HFFc6 (cell line): ENCODE measurements at regions not wholly inside any gene's neighbourhood (a gene's known extent, or its start where the extent isn't known, plus 50 kb on each side); places are given as distances from the start of the nearest gene placed in this dataset.

Experiments used
- DNase-seq: peaks from one replicate; pipeline ENCODE4 v3.0.0-alpha.2; 2018
- H3K27ac Mint-ChIP-seq: 2 replicates; pipeline ENCODE4 v1.8.0; 2020; ENCODE audit warnings: mild to moderate bottlenecking, mixed read lengths
- H3K27me3 Mint-ChIP-seq: 2 replicates; pipeline ENCODE4 v1.8.0; 2021; ENCODE audit warnings: mild to moderate bottlenecking, moderate library complexity, mixed read lengths; ENCODE audit not compliant: insufficient read depth
- H3K36me3 Mint-ChIP-seq: 2 replicates; pipeline ENCODE4 v1.8.0; 2021; ENCODE audit warnings: low read depth, mixed read lengths
- H3K4me1 Mint-ChIP-seq: 2 replicates; pipeline ENCODE4 v1.8.0; 2020; ENCODE audit warnings: low read depth, mixed read lengths
- H3K4me3 Mint-ChIP-seq: 2 replicates; pipeline ENCODE4 v1.8.0; 2020; ENCODE audit warnings: mild to moderate bottlenecking, moderate library complexity, mixed read lengths
- H3K9me3 Mint-ChIP-seq: 2 replicates; pipeline ENCODE4 v1.8.0; 2020; ENCODE audit warnings: mild to moderate bottlenecking, mixed read lengths
- CTCF ChIP-seq: fragments of 200-600 bp; sonication (generic); IDR thresholded peaks from 2 replicates; pipeline ENCODE4 v1.5.0; 2021; ENCODE audit warnings: antibody characterized with exemption, mild to moderate bottlenecking

DNA sequence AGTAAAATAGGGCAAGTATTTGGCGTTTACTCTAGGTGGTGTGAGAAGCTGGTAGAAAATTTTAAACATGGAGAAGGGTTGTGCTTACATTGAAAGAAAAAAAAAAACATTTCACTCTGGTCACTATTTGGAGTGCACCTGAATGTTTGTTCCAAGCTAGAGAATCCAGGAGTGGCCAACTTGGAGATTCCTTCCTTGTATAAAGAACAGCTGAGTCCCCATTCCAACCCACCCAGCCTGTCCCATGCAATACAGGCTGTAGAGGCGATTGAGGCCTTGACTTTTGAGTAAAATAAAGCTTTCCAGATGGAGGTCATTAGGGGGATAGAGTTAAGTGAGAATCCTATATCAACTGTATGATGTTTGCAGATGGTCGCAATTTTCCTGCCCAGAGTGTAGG lies 203.8 kb upstream of the SYT4 start:
- Mint-ChIP-seq H3K27ac (no peak overlapping the region), H3K9me3 (peaks cover 26% of the 10 kb centered on the region), H3K4me3 (no peak overlapping the region), H3K4me1 (no peaks in the 10 kb centered on the region), H3K36me3 (no peaks in the 10 kb centered on the region), H3K27me3 (no peaks in the 10 kb centered on the region; the same call in 1 of the 2 replicates)
- DNase-seq: no peak
- TF ChIP-seq CTCF: no peak

GRCh38 chr18:43482136-43482535 lies 204.8 kb upstream of the SYT4 start:
- no peak for TF ChIP-seq CTCF
- no peaks in the 10 kb centered on the region for H3K36me3 Mint-ChIP-seq
- H3K27ac Mint-ChIP-seq: no peak overlapping the region
- H3K9me3 Mint-ChIP-seq: peaks cover 31% of the 10 kb centered on the region
- H3K4me1 Mint-ChIP-seq: no peaks in the 10 kb centered on the region
- H3K4me3 Mint-ChIP-seq: no peak overlapping the region
- DNase-seq: no peak
- no peaks in the 10 kb centered on the region; the same call in 1 of the 2 replicates for H3K27me3 Mint-ChIP-seq

- Mint-ChIP-seq H3K27me3 (no peaks in the 10 kb centered on the region; the same call in 1 of the 2 replicates), H3K36me3 (no peaks in the 10 kb centered on the region), H3K4me3 (no peak overlapping the region), H3K27ac (no peak overlapping the region), H3K9me3 (peaks cover 31% of the 10 kb centered on the region), H3K4me1 (no peaks in the 10 kb centered on the region)
- no peak for TF ChIP-seq CTCF
- no peak for DNase-seq
Observed at GRCh38 chr18:43482600-43482999, 205.3 kb upstream of the SYT4 start.

DNA sequence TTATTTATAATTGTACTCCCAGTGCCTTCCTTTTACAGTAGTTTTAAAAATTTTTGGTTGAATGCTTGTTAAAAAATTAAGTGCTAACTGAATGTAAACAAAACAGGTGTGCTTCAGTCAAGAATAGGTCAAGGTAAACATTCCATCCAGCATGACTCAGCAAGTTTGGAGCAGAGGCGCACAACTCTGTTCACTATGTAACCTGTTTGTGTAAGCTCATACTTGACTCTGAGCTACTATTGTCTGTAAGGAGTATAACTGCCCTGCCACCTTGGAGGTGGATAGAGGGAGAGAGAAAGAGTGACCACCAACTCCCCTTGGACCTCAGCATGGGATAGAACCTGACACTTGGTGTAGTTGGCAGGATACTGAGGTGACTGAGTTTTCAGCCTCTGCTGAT lies 207.4 kb upstream of the SYT4 start:
- no peaks in the 10 kb centered on the region for H3K36me3 Mint-ChIP-seq
- no peaks in the 10 kb centered on the region for H3K27me3 Mint-ChIP-seq
- no peak overlapping the region for H3K4me3 Mint-ChIP-seq
- H3K4me1 Mint-ChIP-seq: no peaks in the 10 kb centered on the region
- peaks cover 30% of the 10 kb centered on the region for H3K9me3 Mint-ChIP-seq
- no peak for DNase-seq
- no peak overlapping the region for H3K27ac Mint-ChIP-seq
- no peak for TF ChIP-seq CTCF

DNA sequence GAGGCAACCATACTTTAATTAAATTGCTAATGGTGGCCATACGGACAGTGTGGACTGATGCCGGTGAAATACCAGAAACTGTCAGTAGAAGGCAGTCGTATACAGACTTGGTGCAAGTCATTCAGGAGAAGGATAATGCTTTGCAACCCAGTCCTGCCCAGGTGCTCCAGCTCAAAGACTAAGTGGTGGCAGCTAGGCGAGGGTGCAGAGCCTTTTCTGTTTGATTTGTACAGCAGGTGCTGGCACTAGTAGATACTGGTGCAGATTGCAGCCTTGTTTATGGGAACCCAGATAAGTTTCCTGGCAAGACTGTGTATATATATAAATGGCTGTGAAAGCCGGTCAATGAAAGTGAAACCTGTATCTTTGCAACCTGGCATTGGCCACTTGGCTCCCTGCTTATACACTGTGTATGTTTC lies 208.3 kb upstream of the SYT4 start:
- no peak for DNase-seq
- H3K4me3 Mint-ChIP-seq: no peak overlapping the region

More for the DNA sequence above, 208.3 kb upstream of the SYT4 start:
- H3K9me3 Mint-ChIP-seq: peaks cover 30% of the 10 kb centered on the region
- H3K27ac Mint-ChIP-seq: no peak overlapping the region
- no peaks in the 10 kb centered on the region for H3K27me3 Mint-ChIP-seq
- H3K4me1 Mint-ChIP-seq: no peaks in the 10 kb centered on the region
- H3K36me3 Mint-ChIP-seq: no peaks in the 10 kb centered on the region
- no peak for TF ChIP-seq CTCF
